ENCODE measurements at regions not wholly inside any gene's neighbourhood (a gene's known extent, or its start where the extent isn't known, plus 50 kb on each side); places are given as distances from the start of the nearest gene placed in this dataset.

DNA sequence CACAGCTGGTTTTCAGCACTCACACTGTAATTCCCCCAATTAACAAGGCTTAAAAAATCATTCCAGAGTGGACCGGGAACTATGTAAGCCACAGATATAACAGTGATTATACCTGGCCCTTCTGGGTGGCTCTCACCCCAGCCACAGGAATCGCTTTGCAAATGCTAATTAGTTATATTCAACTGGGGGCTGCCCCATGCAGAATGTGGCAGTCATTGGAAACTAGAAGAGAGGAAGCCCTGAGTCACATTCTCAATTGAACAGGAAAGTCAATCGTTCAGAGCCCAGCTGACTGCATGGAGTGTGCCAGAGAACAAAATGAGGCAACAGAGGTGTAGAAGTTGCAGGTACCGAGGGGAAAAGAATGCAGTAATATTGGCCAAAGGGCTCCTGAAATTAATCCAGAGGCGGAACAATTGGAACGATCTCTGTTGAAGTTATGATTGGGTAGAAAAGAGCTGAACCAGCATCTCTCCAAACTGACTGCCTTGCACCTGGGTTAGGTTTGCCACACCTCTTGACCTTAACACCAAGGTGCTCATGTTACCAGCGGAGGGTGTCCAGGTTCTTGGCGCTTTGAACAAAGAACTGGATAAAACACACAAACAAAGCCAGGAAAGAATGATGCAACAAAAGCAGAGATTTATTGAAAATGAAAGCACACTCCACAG is 909.7 kb upstream of the AUTS2 start:
- no peak for TF ChIP-seq TAF1 (IDR thresholded peaks at IDR 0.05; ENCODE audit: borderline replicate concordance, insufficient read depth, low read length)
- no peak for TF ChIP-seq SIN3A (IDR thresholded peaks at IDR 0.05; ENCODE audit: borderline replicate concordance, insufficient read depth, low read length)
- TF ChIP-seq, protein P1, sequence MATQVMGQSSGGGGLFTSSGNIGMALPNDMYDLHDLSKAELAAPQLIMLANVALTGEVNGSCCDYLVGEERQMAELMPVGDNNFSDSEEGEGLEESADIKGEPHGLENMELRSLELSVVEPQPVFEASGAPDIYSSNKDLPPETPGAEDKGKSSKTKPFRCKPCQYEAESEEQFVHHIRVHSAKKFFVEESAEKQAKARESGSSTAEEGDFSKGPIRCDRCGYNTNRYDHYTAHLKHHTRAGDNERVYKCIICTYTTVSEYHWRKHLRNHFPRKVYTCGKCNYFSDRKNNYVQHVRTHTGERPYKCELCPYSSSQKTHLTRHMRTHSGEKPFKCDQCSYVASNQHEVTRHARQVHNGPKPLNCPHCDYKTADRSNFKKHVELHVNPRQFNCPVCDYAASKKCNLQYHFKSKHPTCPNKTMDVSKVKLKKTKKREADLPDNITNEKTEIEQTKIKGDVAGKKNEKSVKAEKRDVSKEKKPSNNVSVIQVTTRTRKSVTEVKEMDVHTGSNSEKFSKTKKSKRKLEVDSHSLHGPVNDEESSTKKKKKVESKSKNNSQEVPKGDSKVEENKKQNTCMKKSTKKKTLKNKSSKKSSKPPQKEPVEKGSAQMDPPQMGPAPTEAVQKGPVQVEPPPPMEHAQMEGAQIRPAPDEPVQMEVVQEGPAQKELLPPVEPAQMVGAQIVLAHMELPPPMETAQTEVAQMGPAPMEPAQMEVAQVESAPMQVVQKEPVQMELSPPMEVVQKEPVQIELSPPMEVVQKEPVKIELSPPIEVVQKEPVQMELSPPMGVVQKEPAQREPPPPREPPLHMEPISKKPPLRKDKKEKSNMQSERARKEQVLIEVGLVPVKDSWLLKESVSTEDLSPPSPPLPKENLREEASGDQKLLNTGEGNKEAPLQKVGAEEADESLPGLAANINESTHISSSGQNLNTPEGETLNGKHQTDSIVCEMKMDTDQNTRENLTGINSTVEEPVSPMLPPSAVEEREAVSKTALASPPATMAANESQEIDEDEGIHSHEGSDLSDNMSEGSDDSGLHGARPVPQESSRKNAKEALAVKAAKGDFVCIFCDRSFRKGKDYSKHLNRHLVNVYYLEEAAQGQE (IDR thresholded peaks at IDR 0.05; ENCODE audit: insufficient read depth in 1 of 2, low read depth in 2 of 2, low read length in 2 of 2): no peak
- no peak for TF ChIP-seq POLR2AphosphoS5 (IDR thresholded peaks at IDR 0.05; ENCODE audit: low read depth, low read length)
- TF ChIP-seq FOXP2 (optimal IDR thresholded peaks at IDR 0.05; ENCODE audit: borderline replicate concordance, extremely low read depth, extremely low read length, insufficient read depth): no peak

DNA sequence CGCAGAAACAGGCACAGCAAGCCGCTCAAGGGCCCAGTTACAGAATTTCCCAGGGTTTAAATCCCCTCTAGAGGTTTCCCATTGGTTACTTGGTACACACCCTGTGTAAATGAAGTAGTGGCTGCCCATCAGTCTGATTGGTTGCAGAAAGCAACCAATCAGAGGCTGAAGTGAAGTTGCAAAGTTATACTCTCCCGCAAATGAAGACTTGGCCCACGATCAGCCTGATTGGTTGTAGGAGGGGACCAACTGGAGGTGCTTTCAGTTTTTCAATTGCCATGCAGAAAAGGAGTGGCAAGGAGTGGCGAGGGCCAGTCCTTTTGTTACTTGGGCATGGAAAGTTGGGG is 909.2 kb upstream of the AUTS2 start:
- TF ChIP-seq POLR2AphosphoS5 (IDR thresholded peaks at IDR 0.05; ENCODE audit: low read depth, low read length) (no peak), FOXP2 (optimal IDR thresholded peaks at IDR 0.05; ENCODE audit: borderline replicate concordance, extremely low read depth, extremely low read length, insufficient read depth) (no peak)

DNA sequence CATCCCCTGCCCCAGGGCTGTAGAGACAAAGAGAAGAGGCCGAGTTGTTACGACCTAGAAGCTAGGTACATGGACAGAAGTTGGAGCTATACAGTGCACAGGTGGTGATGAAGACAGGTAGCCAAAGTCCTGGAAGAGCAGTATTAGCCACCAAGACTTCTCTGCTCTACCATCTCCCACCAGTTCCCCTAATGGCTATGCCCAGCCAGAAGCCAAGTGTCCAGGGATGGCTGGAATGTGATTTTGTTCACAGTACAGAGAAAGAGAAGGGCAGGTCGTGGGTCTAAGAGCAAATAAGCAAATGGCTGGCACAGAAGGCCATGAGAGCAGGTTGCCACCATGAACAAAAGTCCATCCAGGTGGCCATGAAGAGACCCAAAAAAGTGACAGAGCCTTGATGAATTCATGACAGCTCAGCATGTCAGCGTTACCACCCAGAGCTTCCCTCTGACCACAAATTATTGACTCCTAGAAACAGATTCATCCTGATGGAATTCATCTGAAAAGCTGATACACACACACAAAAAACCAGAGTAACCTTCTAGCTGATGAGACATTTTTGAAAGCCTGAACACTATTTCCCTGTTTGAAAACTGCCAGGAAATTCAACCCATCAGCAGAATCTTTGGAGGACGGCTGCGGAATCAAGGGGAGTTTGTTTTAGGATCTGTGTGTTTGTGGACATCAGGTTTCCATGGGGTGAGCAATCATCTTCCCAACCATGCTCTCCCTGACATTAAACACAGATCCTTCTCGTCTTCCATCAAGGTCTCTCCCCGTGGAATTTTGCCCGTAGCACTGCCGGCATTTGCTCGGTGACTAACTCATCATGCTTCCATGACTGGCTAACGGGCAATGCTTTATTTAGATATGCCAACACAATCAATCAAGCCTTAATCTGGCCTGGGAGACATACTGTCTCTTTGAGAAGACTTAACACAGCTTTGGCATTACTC is 906.7 kb upstream of the AUTS2 start:
- no peak for TF ChIP-seq POLR2AphosphoS5 (IDR thresholded peaks at IDR 0.05; ENCODE audit: low read depth, low read length)
- TF ChIP-seq SIN3A (IDR thresholded peaks at IDR 0.05; ENCODE audit: borderline replicate concordance, insufficient read depth, low read length): no peak
- TF ChIP-seq, protein P1 (IDR thresholded peaks at IDR 0.05; ENCODE audit: insufficient read depth in 1 of 2, low read depth in 2 of 2, low read length in 2 of 2): no peak
- TF ChIP-seq FOXP2 (optimal IDR thresholded peaks at IDR 0.05; ENCODE audit: borderline replicate concordance, extremely low read depth, extremely low read length, insufficient read depth): no peak
- no peak for TF ChIP-seq TAF1 (IDR thresholded peaks at IDR 0.05; ENCODE audit: borderline replicate concordance, insufficient read depth, low read length)

DNA sequence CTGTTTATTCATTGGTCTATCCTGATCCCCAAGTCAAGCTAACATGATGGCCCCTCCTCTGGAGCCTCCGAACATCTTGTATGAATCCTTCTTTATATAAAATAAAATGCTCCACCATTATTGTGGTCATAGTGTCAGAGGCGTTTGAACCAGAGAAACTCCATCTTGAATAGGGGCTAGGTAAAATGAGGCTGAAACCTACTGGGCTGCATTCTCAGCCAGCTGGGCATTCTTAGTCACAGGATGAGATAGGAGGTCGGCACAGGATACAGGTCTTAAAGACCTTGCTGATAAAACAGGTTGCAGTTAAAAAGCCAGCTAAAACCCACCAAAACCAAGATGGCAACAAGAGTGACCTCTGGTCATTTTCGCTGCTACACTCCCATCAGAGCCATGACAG is 905.8 kb upstream of the AUTS2 start:
- TF ChIP-seq TAF1 (IDR thresholded peaks at IDR 0.05; ENCODE audit: borderline replicate concordance, insufficient read depth, low read length) (no peak), SIN3A (IDR thresholded peaks at IDR 0.05; ENCODE audit: borderline replicate concordance, insufficient read depth, low read length) (no peak), POLR2AphosphoS5 (IDR thresholded peaks at IDR 0.05; ENCODE audit: low read depth, low read length) (no peak), FOXP2 (optimal IDR thresholded peaks at IDR 0.05; ENCODE audit: borderline replicate concordance, extremely low read depth, extremely low read length, insufficient read depth) (no peak)
- TF ChIP-seq, protein P1 (IDR thresholded peaks at IDR 0.05; ENCODE audit: insufficient read depth in 1 of 2, low read depth in 2 of 2, low read length in 2 of 2): no peak

DNA sequence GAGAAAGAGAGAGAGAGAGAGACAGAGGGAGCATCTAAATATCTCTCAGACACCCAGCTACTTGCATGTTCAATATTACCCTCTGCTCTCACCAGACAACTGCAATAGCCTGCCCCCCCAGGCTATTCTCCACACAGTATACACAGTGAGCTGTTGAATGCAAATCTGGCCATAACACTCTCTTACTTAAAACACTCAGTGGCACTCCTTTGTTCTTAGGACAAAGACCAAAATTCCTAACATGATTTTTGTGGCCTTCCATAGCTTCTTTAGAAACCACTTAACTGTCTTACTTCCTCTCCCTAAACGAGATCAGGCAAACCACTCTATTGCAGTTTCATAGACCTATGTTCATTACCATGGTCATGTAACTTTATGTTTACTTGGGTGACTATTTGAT is 903.6 kb upstream of the AUTS2 start:
- TF ChIP-seq POLR2AphosphoS5 (IDR thresholded peaks at IDR 0.05; ENCODE audit: low read depth, low read length) (no peak), TAF1 (IDR thresholded peaks at IDR 0.05; ENCODE audit: borderline replicate concordance, insufficient read depth, low read length) (no peak), FOXP2 (optimal IDR thresholded peaks at IDR 0.05; ENCODE audit: borderline replicate concordance, extremely low read depth, extremely low read length, insufficient read depth) (no peak), SIN3A (IDR thresholded peaks at IDR 0.05; ENCODE audit: borderline replicate concordance, insufficient read depth, low read length) (no peak)
- TF ChIP-seq, protein P1 (IDR thresholded peaks at IDR 0.05; ENCODE audit: insufficient read depth in 1 of 2, low read depth in 2 of 2, low read length in 2 of 2): no peak

Data from PFSK-1 (cell line).